Neuronal stem cell (in vitro differentiated cells): ENCODE measurements at regions not wholly inside any gene's neighbourhood (a gene's known extent, or its start where the extent isn't known, plus 50 kb on each side); places are given as distances from the start of the nearest gene placed in this dataset.
A peak's percentile ranks its signal among the peaks of the same experiment; 100 is the strongest.

ENCODE experiments used
- DNase-seq: peaks from one replicate; pipeline ENCODE4 v3.0.0-alpha.2; 2013; ENCODE audit warnings: low spot score
- H2AFZ ChIP-seq: one replicate; pipeline ENCODE4 v1.6.1; 2013; ENCODE audit warnings: mild to moderate bottlenecking, low read length, inconsistent platforms
- H2AK5ac ChIP-seq: 2 replicates; pipeline ENCODE4 v1.6.1; 2013; ENCODE audit warnings: low read depth, mild to moderate bottlenecking, inconsistent platforms, low read length, moderate library complexity, mixed read lengths
- H2BK120ac ChIP-seq: 2 replicates; pipeline ENCODE4 v1.6.1; 2013; ENCODE audit warnings: low read depth, mild to moderate bottlenecking, inconsistent platforms, low read length, moderate library complexity, mixed read lengths
- H2BK12ac ChIP-seq: one replicate; pipeline ENCODE4 v1.6.1; 2013; ENCODE audit warnings: low read length, inconsistent platforms
- H2BK15ac ChIP-seq: 2 replicates; pipeline ENCODE4 v1.6.1; 2013; ENCODE audit warnings: mild to moderate bottlenecking, low read length, inconsistent platforms, mixed read lengths
- H2BK5ac ChIP-seq: one replicate; pipeline ENCODE4 v1.6.1; 2013; ENCODE audit warnings: inconsistent platforms, mild to moderate bottlenecking, low read length, moderate library complexity
- H3K14ac ChIP-seq: one replicate; pipeline ENCODE4 v1.6.1; 2013; ENCODE audit warnings: low read length, inconsistent platforms
- H3K18ac ChIP-seq: 2 replicates; pipeline ENCODE4 v1.6.1; 2013; ENCODE audit warnings: low read length, inconsistent platforms
- H3K23ac ChIP-seq: 2 replicates; pipeline ENCODE4 v1.6.1; 2013; ENCODE audit warnings: low read depth, mild to moderate bottlenecking, mixed read lengths, low read length, inconsistent platforms; ENCODE audit not compliant: poor library complexity
- H3K27ac ChIP-seq: replicated peaks from 3 replicates; pipeline ENCODE4 v1.5.1; 2013; ENCODE audit warnings: low read length, inconsistent platforms
- H3K27me3 ChIP-seq, 3 experiments: 2 replicates each; pipeline ENCODE4 v1.6.1; 2013; ENCODE audit warnings: low read length in 3 of 3, mild to moderate bottlenecking in 2 of 3, inconsistent platforms in 1 of 3, low read depth in 1 of 3, mixed read lengths in 1 of 3, moderate library complexity in 1 of 3; ENCODE audit not compliant: control insufficient read depth in 3 of 3, insufficient read depth in 3 of 3
- H3K36me3 ChIP-seq, 2 donors: replicated peaks in 1 of 2; 2 replicates each; pipeline ENCODE4 v1.6.1; 2013; ENCODE audit warnings: low read length in 2 of 2; ENCODE audit not compliant: control insufficient read depth in 2 of 2, insufficient read depth in 2 of 2
- H3K4ac ChIP-seq: 2 replicates; pipeline ENCODE4 v1.6.1; 2013; ENCODE audit warnings: inconsistent platforms, mild to moderate bottlenecking, low read length, moderate library complexity
- H3K4me1 ChIP-seq, 2 donors: 1 replicate in 1 of 2; 2 replicates in 1 of 2; pipeline ENCODE4 v1.6.1; 2013; ENCODE audit warnings: low read length in 2 of 2, low read depth in 1 of 2; ENCODE audit not compliant: control insufficient read depth in 2 of 2, insufficient read depth in 1 of 2
- H3K4me2 ChIP-seq: one replicate; pipeline ENCODE4 v1.6.1; 2013; ENCODE audit warnings: mild to moderate bottlenecking, low read length, inconsistent platforms; ENCODE audit not compliant: insufficient read depth, poor library complexity, severe bottlenecking
- H3K4me3 ChIP-seq, 2 donors: 2 replicates each; pipeline ENCODE4 v1.5.1; 2013; ENCODE audit warnings: low read length in 2 of 2, mild to moderate bottlenecking in 2 of 2, inconsistent platforms in 1 of 2, moderate library complexity in 1 of 2
- H3K79me1 ChIP-seq: one replicate; pipeline ENCODE4 v1.6.1; 2013; ENCODE audit warnings: low read depth, mild to moderate bottlenecking, inconsistent platforms, low read length, moderate library complexity
- H3K9ac ChIP-seq: one replicate; pipeline ENCODE4 v1.6.1; 2013; ENCODE audit warnings: mild to moderate bottlenecking, low read depth, low read length, inconsistent platforms; ENCODE audit not compliant: poor library complexity
- H3K9me3 ChIP-seq, 2 donors: replicated peaks in 1 of 2; 2 replicates each; pipeline versions ENCODE3 to v1.6.1; 2013; ENCODE audit warnings: low read length in 2 of 2, mild to moderate bottlenecking in 2 of 2, inconsistent platforms in 1 of 2, low read depth in 1 of 2, mixed read lengths in 1 of 2, moderate library complexity in 1 of 2; ENCODE audit not compliant: control insufficient read depth in 2 of 2, insufficient read depth in 1 of 2
- H4K8ac ChIP-seq: one replicate; pipeline ENCODE4 v1.6.1; 2013; ENCODE audit warnings: low read depth, mild to moderate bottlenecking, inconsistent platforms, low read length, moderate library complexity
- H4K91ac ChIP-seq: one replicate; pipeline ENCODE4 v1.6.1; 2013; ENCODE audit warnings: low read length, low read depth, mild to moderate bottlenecking, inconsistent platforms; ENCODE audit not compliant: poor library complexity
- WGBS, 2 donors: extraction: QIAGEN DNeasy Blood & Tissue Kit; methylation state at CpG; one replicate each; pipeline ENCODE4 v1.1.7; 2013; ENCODE audit warnings: missing lambda C conversion rate in 2 of 2, mixed read lengths in 1 of 2; ENCODE audit not compliant: insufficient read length in 2 of 2, insufficient replicate concordance in 1 of 2; ENCODE audit errors: extremely low coverage in 2 of 2; 5-methylcytosine and 5-hydroxymethylcytosine counted together

GRCh38 chr4:38464328-38464727, 199.7 kb upstream of the KLF3 start:
- H3K4me2 ChIP-seq = no peak overlapping the region
- no peak overlapping the region for H3K14ac ChIP-seq
- peaks cover 0 to 2% of the 10 kb centered on the region in 2 donors for H3K4me1 ChIP-seq
- no peak overlapping the region for H3K4ac ChIP-seq
- no peak overlapping the region for H3K27ac ChIP-seq
- H2AFZ ChIP-seq = peak overlapping the region; percentile 40
- H3K18ac ChIP-seq = no peak overlapping the region
- no peak for DNase-seq
- no peak overlapping the region for H3K4me3 ChIP-seq
- no peaks in the 10 kb centered on the region for H3K27me3 ChIP-seq
- WGBS, 2 donors = no CpG with 5 or more reads among the region's 4 CpGs
- no peaks in the 10 kb centered on the region for H3K36me3 ChIP-seq
- H2BK12ac ChIP-seq = no peak overlapping the region
- H2BK15ac ChIP-seq = no peak overlapping the region
- no peak overlapping the region for H2AK5ac ChIP-seq
- H2BK5ac ChIP-seq = no peak overlapping the region
- H4K8ac ChIP-seq = no peak overlapping the region
- no peak overlapping the region for H4K91ac ChIP-seq
- H3K23ac ChIP-seq = no peak overlapping the region
- peaks cover 5 to 8% of the 10 kb centered on the region in 2 donors for H3K9me3 ChIP-seq
- no peaks in the 10 kb centered on the region for H3K79me1 ChIP-seq
- H2BK120ac ChIP-seq = no peak overlapping the region
- H3K9ac ChIP-seq = no peak overlapping the region

- H3K4me2 ChIP-seq = no peak overlapping the region
- WGBS, 2 donors = no CpG with 5 or more reads among the region's 1 CpG
- H4K8ac ChIP-seq = no peak overlapping the region
- H3K18ac ChIP-seq = no peak overlapping the region
- no peak overlapping the region for H3K23ac ChIP-seq
- no peak overlapping the region for H2BK12ac ChIP-seq
- no peak overlapping the region for H3K27ac ChIP-seq
- no peak overlapping the region for H4K91ac ChIP-seq
- no peak overlapping the region for H3K9ac ChIP-seq
- H3K9me3 ChIP-seq = peaks cover 5 to 10% of the 10 kb centered on the region in 2 donors
- H2BK15ac ChIP-seq = no peak overlapping the region
- H3K27me3 ChIP-seq = no peaks in the 10 kb centered on the region
- no peak overlapping the region for H2BK120ac ChIP-seq
- no peak overlapping the region for H2AFZ ChIP-seq
- no peaks in the 10 kb centered on the region for H3K79me1 ChIP-seq
- H3K4me1 ChIP-seq = peaks cover 0 to 2% of the 10 kb centered on the region in 2 donors
- H2BK5ac ChIP-seq = no peak overlapping the region
- H3K4me3 ChIP-seq = no peak overlapping the region
- H3K4ac ChIP-seq = no peak overlapping the region
- H3K14ac ChIP-seq = no peak overlapping the region
- no peaks in the 10 kb centered on the region for H3K36me3 ChIP-seq
- DNase-seq = no peak
- H2AK5ac ChIP-seq = no peak overlapping the region
Observed at GRCh38 chr4:38466401-38466800, 197.6 kb upstream of the KLF3 start.

GRCh38 chr4:38467296-38467695, 196.7 kb upstream of the KLF3 start:
- no peaks in the 10 kb centered on the region for H3K79me1 ChIP-seq
- H3K27ac ChIP-seq = no peak overlapping the region
- H4K91ac ChIP-seq = no peak overlapping the region
- H2BK5ac ChIP-seq = no peak overlapping the region
- H2BK15ac ChIP-seq = no peak overlapping the region
- no peak overlapping the region for H3K9ac ChIP-seq
- no peak overlapping the region for H2AK5ac ChIP-seq
- no peak overlapping the region for H3K4ac ChIP-seq
- H3K14ac ChIP-seq = no peak overlapping the region
- no peak overlapping the region for H3K4me2 ChIP-seq
- no peak overlapping the region for H3K18ac ChIP-seq
- no peak overlapping the region for H4K8ac ChIP-seq
- no peaks in the 10 kb centered on the region for H3K27me3 ChIP-seq
- no peak overlapping the region for H2BK12ac ChIP-seq
- H3K4me1 ChIP-seq = peaks cover 0 to 2% of the 10 kb centered on the region in 2 donors
- H3K9me3 ChIP-seq = peaks cover 5 to 10% of the 10 kb centered on the region in 2 donors
- DNase-seq = no peak
- H2AFZ ChIP-seq = no peak overlapping the region
- H3K23ac ChIP-seq = no peak overlapping the region
- no CpG with 5 or more reads among the region's 1 CpG for WGBS, 2 donors
- H3K36me3 ChIP-seq = no peaks in the 10 kb centered on the region
- no peak overlapping the region for H2BK120ac ChIP-seq
- no peak overlapping the region for H3K4me3 ChIP-seq

GRCh38 chr4:38468339-38468866, 195.6 kb upstream of the KLF3 start:
- WGBS, 2 donors = no CpG with 5 or more reads among the region's 3 CpGs
- Histone ChIP-seq H3K79me1 (no peaks in the 10 kb centered on the region), H4K8ac (no peak overlapping the region)

More at GRCh38 chr4:38468339-38468866, 195.6 kb upstream of the KLF3 start:
- H2BK15ac ChIP-seq = no peak overlapping the region
- no peak overlapping the region for H3K14ac ChIP-seq
- no peaks in the 10 kb centered on the region for H3K36me3 ChIP-seq
- no peak overlapping the region for H2AK5ac ChIP-seq
- no peak overlapping the region for H3K18ac ChIP-seq
- peaks cover 0 to 2% of the 10 kb centered on the region in 2 donors for H3K4me1 ChIP-seq
- H4K91ac ChIP-seq = no peak overlapping the region
- DNase-seq = no peak
- H3K4ac ChIP-seq = no peak overlapping the region
- H3K27me3 ChIP-seq = no peaks in the 10 kb centered on the region
- no peak overlapping the region for H2BK120ac ChIP-seq
- H3K4me3 ChIP-seq = no peak overlapping the region
- H2BK12ac ChIP-seq = no peak overlapping the region
- no peak overlapping the region for H2BK5ac ChIP-seq
- H3K4me2 ChIP-seq = no peak overlapping the region
- H3K9me3 ChIP-seq = peaks cover 5 to 10% of the 10 kb centered on the region in 2 donors
- no peak overlapping the region for H2AFZ ChIP-seq
- no peak overlapping the region for H3K23ac ChIP-seq
- no peak overlapping the region for H3K27ac ChIP-seq
- H3K9ac ChIP-seq = no peak overlapping the region
